ENCODE measurements at regions not wholly inside any gene's neighbourhood (a gene's known extent, or its start where the extent isn't known, plus 50 kb on each side); places are given as distances from the start of the nearest gene placed in this dataset.

DNA sequence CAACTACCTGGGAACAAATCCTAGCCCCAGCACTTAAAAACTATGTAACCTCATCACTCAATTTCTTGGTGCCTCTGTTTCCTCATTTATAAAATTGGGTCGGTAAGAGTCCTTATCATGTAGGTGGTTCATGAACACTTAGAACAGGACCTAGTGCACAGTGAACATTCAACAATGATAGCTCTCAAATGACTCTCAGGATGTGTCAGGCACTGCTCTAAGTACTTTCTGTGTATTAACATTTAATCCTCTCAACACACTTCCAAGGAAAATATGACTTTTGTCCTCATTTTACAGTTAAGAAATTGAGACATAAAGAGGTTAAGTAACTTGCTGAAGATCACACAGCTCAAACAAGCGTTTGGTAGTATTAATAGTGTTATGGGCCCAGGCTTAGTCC lies 202.1 kb upstream of the KLF4 start:
- Histone ChIP-seq H3K4me1 (ENCODE audit: control insufficient read depth, insufficient read depth, low read length) (no peaks in the 10 kb centered on the region), H3K4me3 (ENCODE audit: low read depth, low read length) (no peak overlapping the region), H3K27me3 (ENCODE audit: control insufficient read depth, insufficient read depth, low read length) (no peaks in the 10 kb centered on the region), H3K9ac (ENCODE audit: low read length) (no peak overlapping the region), H3K9me3 (ENCODE audit: control insufficient read depth, insufficient read depth, low read depth, low read length) (peaks cover 3% of the 10 kb centered on the region; the same call in 1 of the 2 replicates), H3K27ac (ENCODE audit: low read depth, low read length) (no peak overlapping the region), H3K36me3 (ENCODE audit: control insufficient read depth, insufficient read depth, low read length) (no peaks in the 10 kb centered on the region)

DNA sequence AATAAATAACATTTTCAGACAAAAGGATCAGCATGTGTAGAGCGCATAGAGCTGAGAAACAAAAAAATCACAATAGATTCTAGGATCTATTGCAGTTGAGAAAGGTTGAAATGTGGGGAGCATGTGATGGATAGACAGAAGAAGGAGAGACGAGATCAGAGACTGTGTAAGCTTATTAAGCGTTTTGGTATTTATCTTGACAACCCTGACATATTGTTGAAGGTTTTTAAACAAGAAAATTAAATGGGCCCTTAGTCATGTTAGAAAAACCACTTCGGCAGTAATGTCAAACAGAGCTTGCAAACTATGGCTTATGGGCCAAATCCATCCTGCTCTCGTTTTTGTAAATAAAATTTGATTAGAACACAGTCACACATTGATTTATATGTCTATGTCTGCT lies 200.5 kb upstream of the KLF4 start:
- Histone ChIP-seq H3K4me3 (ENCODE audit: low read depth, low read length) (no peak overlapping the region), H3K9me3 (ENCODE audit: control insufficient read depth, insufficient read depth, low read depth, low read length) (peaks cover 3% of the 10 kb centered on the region; the same call in 1 of the 2 replicates), H3K27me3 (ENCODE audit: control insufficient read depth, insufficient read depth, low read length) (no peaks in the 10 kb centered on the region), H3K9ac (ENCODE audit: low read length) (no peak overlapping the region), H3K36me3 (ENCODE audit: control insufficient read depth, insufficient read depth, low read length) (no peaks in the 10 kb centered on the region), H3K27ac (ENCODE audit: low read depth, low read length) (no peak overlapping the region), H3K4me1 (ENCODE audit: control insufficient read depth, insufficient read depth, low read length) (no peaks in the 10 kb centered on the region)

DNA sequence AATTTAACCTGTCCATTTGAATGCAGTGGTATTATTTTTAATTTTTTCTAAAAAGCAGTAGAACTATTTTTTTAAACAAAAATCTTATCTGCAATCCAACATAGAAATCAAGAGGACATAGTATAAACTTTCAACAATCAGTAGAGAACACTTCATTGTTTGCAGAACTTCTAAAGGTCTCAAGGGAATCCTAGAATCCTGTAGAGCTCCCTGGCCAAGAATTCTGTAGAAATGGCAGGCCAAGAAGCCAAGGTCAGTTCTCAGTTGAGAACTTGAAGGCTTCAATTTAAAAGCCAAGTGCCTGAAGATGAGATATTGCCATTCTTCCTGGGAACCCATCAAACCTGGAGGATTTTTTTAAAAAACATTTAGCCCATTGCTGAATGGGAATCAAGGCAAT lies 199.2 kb upstream of the KLF4 start:
- Histone ChIP-seq H3K36me3 (ENCODE audit: control insufficient read depth, insufficient read depth, low read length) (no peaks in the 10 kb centered on the region), H3K9me3 (ENCODE audit: control insufficient read depth, insufficient read depth, low read depth, low read length) (peaks cover 3% of the 10 kb centered on the region; the same call in 1 of the 2 replicates), H3K27ac (ENCODE audit: low read depth, low read length) (no peak overlapping the region), H3K4me1 (ENCODE audit: control insufficient read depth, insufficient read depth, low read length) (no peaks in the 10 kb centered on the region), H3K27me3 (ENCODE audit: control insufficient read depth, insufficient read depth, low read length) (no peaks in the 10 kb centered on the region), H3K9ac (ENCODE audit: low read length) (no peak overlapping the region), H3K4me3 (ENCODE audit: low read depth, low read length) (no peak overlapping the region)

DNA sequence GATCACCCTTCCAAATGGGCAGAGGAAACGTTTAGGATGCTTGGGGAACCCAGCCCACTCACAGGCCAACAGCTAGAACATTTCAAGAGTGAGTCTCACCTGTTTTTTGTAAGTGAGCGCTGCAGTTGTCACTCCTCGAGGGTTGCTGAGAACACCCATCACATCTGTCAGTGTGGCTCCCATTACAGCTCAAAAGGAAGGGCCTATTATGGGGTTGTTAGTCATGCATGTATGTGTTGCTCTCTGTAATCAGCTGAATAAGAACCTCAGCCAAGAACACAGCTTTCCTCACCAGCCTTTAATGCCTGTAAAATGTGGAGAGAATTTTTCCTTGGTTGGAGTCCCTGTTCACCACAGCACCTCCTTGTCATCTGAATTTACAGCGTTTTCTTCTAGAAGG lies 196.3 kb upstream of the KLF4 start:
- Histone ChIP-seq H3K27me3 (ENCODE audit: control insufficient read depth, insufficient read depth, low read length) (no peaks in the 10 kb centered on the region), H3K4me3 (ENCODE audit: low read depth, low read length) (no peak overlapping the region), H3K36me3 (ENCODE audit: control insufficient read depth, insufficient read depth, low read length) (no peaks in the 10 kb centered on the region), H3K4me1 (ENCODE audit: control insufficient read depth, insufficient read depth, low read length) (peaks cover 8% of the 10 kb centered on the region), H3K27ac (ENCODE audit: low read depth, low read length) (no peak overlapping the region), H3K9me3 (ENCODE audit: control insufficient read depth, insufficient read depth, low read depth, low read length) (peaks cover 3% of the 10 kb centered on the region; the same call in 1 of the 2 replicates), H3K9ac (ENCODE audit: low read length) (no peak overlapping the region)

DNA sequence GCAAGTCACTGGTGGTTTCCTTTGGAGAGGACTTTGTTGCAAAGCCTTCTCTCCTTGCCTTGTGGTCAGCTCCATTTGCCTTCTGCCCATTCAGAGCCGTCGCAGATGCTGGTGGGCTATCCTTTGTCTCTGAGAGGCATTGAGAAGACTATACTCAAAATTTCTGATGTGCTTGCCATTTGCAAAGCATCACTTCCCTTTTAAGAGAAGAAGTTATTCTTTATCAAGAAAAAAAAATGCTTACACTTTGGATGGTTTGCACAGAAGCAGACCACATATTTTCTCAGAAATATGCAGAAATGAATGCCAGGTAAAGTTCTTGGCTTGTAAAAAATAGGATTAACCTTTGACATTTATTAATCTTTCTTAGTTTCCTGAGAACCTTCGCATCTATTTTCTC lies 195.8 kb upstream of the KLF4 start:
- no peak overlapping the region for H3K27ac ChIP-seq (ENCODE audit: low read depth, low read length)
- no peak overlapping the region for H3K9ac ChIP-seq (ENCODE audit: low read length)
- H3K36me3 ChIP-seq (ENCODE audit: control insufficient read depth, insufficient read depth, low read length), result no peaks in the 10 kb centered on the region
- no peaks in the 10 kb centered on the region for H3K27me3 ChIP-seq (ENCODE audit: control insufficient read depth, insufficient read depth, low read length)
- no peak overlapping the region for H3K4me3 ChIP-seq (ENCODE audit: low read depth, low read length)
- H3K4me1 ChIP-seq (ENCODE audit: control insufficient read depth, insufficient read depth, low read length), result peaks cover 8% of the 10 kb centered on the region
- H3K9me3 ChIP-seq (ENCODE audit: control insufficient read depth, insufficient read depth, low read depth, low read length), result peaks cover 3% of the 10 kb centered on the region; the same call in 1 of the 2 replicates

DNA sequence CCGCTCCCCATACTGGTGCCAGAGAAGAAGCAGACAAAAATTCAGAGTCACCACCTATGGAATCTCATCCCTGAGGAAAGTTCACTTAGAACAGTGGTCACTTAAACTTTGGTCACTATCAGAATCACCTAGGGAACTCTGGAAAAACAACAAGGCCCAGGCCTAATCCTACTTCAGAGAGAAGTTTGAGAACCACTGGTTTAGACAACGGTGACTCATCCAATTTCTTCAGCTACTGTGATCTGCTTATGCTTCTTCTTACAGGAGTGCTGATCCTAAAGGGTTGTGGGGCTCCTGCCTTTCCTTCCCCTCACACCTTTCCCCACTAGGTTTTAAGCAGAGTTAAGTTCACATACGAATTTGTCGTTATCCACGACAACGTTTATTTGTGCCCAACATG lies 194.7 kb upstream of the KLF4 start:
- H3K36me3 ChIP-seq (ENCODE audit: control insufficient read depth, insufficient read depth, low read length), result no peaks in the 10 kb centered on the region
- H3K9ac ChIP-seq (ENCODE audit: low read length), result no peak overlapping the region
- no peak overlapping the region for H3K4me3 ChIP-seq (ENCODE audit: low read depth, low read length)
- H3K27ac ChIP-seq (ENCODE audit: low read depth, low read length), result no peak overlapping the region
- peaks cover 8% of the 10 kb centered on the region for H3K4me1 ChIP-seq (ENCODE audit: control insufficient read depth, insufficient read depth, low read length)
- H3K9me3 ChIP-seq (ENCODE audit: control insufficient read depth, insufficient read depth, low read depth, low read length), result peaks cover 3% of the 10 kb centered on the region; the same call in 1 of the 2 replicates
- H3K27me3 ChIP-seq (ENCODE audit: control insufficient read depth, insufficient read depth, low read length), result no peaks in the 10 kb centered on the region

DNA sequence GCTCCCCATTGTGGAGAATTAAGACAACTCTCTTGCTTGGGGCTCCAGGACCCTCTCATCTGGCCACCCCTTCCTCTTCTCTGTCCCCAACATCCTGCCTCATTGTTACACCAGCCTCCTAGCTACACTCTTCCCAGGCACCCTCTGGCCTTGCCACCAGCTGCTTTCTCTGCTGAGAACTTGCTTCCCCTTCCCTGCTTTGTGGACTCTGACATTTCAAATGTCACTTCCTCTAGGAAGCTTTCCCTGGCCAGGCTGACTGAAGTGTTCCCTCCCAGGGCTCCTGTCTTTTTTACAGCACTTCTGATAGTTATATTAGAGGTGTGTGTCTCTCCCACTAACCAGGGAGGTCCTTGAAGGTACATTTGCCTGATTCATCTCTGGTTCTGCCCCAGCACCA lies 194.0 kb upstream of the KLF4 start:
- Histone ChIP-seq H3K9ac (ENCODE audit: low read length) (no peak overlapping the region), H3K27me3 (ENCODE audit: control insufficient read depth, insufficient read depth, low read length) (no peaks in the 10 kb centered on the region), H3K9me3 (ENCODE audit: control insufficient read depth, insufficient read depth, low read depth, low read length) (no peaks in the 10 kb centered on the region), H3K36me3 (ENCODE audit: control insufficient read depth, insufficient read depth, low read length) (no peaks in the 10 kb centered on the region), H3K27ac (ENCODE audit: low read depth, low read length) (no peak overlapping the region), H3K4me3 (ENCODE audit: low read depth, low read length) (no peak overlapping the region), H3K4me1 (ENCODE audit: control insufficient read depth, insufficient read depth, low read length) (peaks cover 8% of the 10 kb centered on the region)

DNA sequence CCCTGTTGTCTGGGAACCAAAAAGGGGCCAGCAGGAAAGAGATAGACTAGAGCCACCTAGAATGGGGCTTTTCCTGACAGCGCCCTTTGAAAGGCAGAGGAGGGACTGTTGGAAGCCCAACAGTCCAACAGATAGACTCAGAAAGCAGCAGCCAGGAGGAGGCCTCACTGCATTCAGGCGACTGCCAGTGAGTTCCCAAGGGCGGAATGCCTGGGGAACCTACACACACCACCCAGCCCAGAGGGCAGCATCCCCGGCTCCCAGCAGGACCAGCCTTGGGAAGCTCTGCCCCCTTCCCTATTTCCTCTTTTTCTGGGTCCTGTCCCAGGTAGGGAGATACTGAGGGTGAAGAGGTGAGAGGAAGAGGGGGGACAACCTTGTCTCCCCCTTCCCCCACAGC lies 192.4 kb upstream of the KLF4 start:
- no peak overlapping the region for H3K9ac ChIP-seq (ENCODE audit: low read length)
- H3K27ac ChIP-seq (ENCODE audit: low read depth, low read length), result no peak overlapping the region
- no peaks in the 10 kb centered on the region for H3K9me3 ChIP-seq (ENCODE audit: control insufficient read depth, insufficient read depth, low read depth, low read length)
- H3K27me3 ChIP-seq (ENCODE audit: control insufficient read depth, insufficient read depth, low read length), result no peaks in the 10 kb centered on the region
- no peak overlapping the region for H3K4me3 ChIP-seq (ENCODE audit: low read depth, low read length)
- H3K4me1 ChIP-seq (ENCODE audit: control insufficient read depth, insufficient read depth, low read length), result peaks cover 8% of the 10 kb centered on the region
- no peaks in the 10 kb centered on the region for H3K36me3 ChIP-seq (ENCODE audit: control insufficient read depth, insufficient read depth, low read length)

DNA sequence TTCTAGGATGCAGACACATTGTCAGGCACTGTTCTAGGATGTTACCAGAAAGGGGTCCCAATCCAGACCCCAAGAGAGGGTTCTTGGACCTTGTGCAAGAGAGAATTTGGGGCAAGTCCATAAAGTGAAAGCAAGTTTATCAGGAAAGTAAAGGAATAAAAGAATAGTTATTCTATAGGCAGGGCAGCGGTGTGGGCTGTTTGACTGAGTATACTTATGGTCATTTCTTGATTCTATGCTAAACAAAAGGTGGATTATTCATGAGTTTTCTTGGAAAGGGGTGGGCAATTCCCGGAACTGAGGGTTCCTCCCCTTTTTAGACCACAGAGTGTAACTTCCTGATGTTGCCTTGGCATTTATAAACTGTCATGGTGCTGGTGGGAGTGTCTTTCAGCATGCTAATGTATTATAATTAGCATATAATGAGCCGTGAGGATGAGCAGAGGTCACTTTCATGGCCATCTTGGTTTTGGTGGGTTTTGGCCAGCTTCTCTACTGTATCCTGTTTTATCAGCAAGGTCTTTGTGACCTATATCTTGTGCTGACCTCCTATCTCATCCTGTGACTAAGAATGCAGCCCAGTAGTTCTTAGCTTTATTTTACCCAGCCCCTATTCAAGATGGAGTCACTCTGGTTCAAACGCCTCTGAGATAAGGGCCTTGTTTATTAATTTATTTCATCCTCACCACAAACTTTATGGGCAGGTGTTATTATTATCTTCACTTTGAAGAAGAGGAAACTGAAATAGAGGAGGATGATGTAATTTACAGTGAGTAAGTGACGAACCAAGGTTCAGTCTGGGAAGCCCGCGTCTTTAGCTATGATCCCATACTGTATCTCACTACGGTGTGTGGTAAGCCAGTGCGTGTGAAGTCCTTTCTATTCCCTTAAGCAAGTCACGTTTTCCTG lies 186.0 kb upstream of the KLF4 start:
- H3K4me3 ChIP-seq (ENCODE audit: low read depth, low read length), result no peak overlapping the region
- peak overlapping the region; percentile 77 for H3K27ac ChIP-seq (ENCODE audit: low read depth, low read length)
- no peaks in the 10 kb centered on the region for H3K36me3 ChIP-seq (ENCODE audit: control insufficient read depth, insufficient read depth, low read length)
- peaks cover 27% of the 10 kb centered on the region for H3K4me1 ChIP-seq (ENCODE audit: control insufficient read depth, insufficient read depth, low read length)
- H3K9ac ChIP-seq (ENCODE audit: low read length), result no peak overlapping the region
- no peaks in the 10 kb centered on the region for H3K9me3 ChIP-seq (ENCODE audit: control insufficient read depth, insufficient read depth, low read depth, low read length)
- H3K27me3 ChIP-seq (ENCODE audit: control insufficient read depth, insufficient read depth, low read length), result no peaks in the 10 kb centered on the region

DNA sequence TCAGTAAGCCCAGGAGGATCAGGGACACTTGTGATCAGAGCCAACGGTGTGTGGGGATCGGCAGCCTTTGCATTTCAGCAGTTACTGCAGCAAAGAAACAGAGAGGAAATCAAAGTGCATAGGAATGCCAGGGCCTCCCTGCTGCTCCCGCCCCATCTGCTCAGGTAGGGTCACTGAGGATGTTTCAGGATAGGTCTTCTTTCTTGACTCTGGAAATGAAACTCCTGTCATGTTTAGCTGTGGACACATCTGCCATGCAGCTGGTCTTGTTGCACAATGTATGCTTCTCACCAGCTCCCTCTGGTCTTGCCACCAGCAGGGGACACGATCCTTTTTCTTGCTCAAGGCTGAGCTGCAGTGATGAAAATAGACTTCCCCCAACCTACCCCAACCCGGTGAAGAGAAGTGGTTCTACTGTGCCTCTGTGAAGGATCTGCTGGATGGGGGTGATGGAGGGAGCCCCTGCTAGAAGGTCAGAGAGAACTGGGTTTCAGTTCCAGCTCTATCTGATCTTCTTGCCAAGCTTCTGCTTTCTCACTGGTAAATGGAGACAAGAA lies 185.2 kb upstream of the KLF4 start:
- Histone ChIP-seq H3K27ac (ENCODE audit: low read depth, low read length) (peak overlapping the region; percentile 77), H3K9ac (ENCODE audit: low read length) (peak overlapping the region; percentile 25), H3K36me3 (ENCODE audit: control insufficient read depth, insufficient read depth, low read length) (no peaks in the 10 kb centered on the region), H3K4me1 (ENCODE audit: control insufficient read depth, insufficient read depth, low read length) (peaks cover 27% of the 10 kb centered on the region), H3K9me3 (ENCODE audit: control insufficient read depth, insufficient read depth, low read depth, low read length) (no peaks in the 10 kb centered on the region), H3K27me3 (ENCODE audit: control insufficient read depth, insufficient read depth, low read length) (no peaks in the 10 kb centered on the region), H3K4me3 (ENCODE audit: low read depth, low read length) (peak overlapping the region; percentile 19; the same call in 1 of the 2 replicates)

Measured in HUES6 (cell line).